ENCODE measurements at regions not wholly inside any gene's neighbourhood (a gene's known extent, or its start where the extent isn't known, plus 50 kb on each side); places are given as distances from the start of the nearest gene placed in this dataset.
A peak's percentile ranks its signal among the peaks of the same experiment; 100 is the strongest.
"Not testable (repeated sequence)": the region's sequence is repeated elsewhere in the genome, so short reads cannot be mapped to it uniquely, and the experiment has no call there.

GRCh38 chr10:83542774-83543411 lies 596.4 kb upstream of the GHITM start:
- TF ChIP-seq EZH2 (IDR thresholded peaks at IDR 0.05; ENCODE audit: insufficient read depth, low read length), result no peak
- TF ChIP-seq, protein P1, sequence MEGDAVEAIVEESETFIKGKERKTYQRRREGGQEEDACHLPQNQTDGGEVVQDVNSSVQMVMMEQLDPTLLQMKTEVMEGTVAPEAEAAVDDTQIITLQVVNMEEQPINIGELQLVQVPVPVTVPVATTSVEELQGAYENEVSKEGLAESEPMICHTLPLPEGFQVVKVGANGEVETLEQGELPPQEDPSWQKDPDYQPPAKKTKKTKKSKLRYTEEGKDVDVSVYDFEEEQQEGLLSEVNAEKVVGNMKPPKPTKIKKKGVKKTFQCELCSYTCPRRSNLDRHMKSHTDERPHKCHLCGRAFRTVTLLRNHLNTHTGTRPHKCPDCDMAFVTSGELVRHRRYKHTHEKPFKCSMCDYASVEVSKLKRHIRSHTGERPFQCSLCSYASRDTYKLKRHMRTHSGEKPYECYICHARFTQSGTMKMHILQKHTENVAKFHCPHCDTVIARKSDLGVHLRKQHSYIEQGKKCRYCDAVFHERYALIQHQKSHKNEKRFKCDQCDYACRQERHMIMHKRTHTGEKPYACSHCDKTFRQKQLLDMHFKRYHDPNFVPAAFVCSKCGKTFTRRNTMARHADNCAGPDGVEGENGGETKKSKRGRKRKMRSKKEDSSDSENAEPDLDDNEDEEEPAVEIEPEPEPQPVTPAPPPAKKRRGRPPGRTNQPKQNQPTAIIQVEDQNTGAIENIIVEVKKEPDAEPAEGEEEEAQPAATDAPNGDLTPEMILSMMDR (IDR thresholded peaks at IDR 0.05; ENCODE audit: insufficient read depth, low read depth, low read length), result no peak
- Mint-ChIP-seq H3K4me1 (ENCODE audit: low read depth, unreplicated experiment) (peaks cover 72% of the 10 kb centered on the region), H3K27me3 (ENCODE audit: low read depth, unreplicated experiment) (no peaks in the 10 kb centered on the region), H3K4me3 (ENCODE audit: unreplicated experiment) (no peak overlapping the region), H3K9me3 (ENCODE audit: unreplicated experiment) (no peaks in the 10 kb centered on the region), H3K36me3 (ENCODE audit: low read depth, unreplicated experiment) (no peaks in the 10 kb centered on the region), H3K27ac (ENCODE audit: unreplicated experiment) (peak overlapping the region; percentile 84)
- no peaks in the 10 kb centered on the region for H4K20me1 ChIP-seq (ENCODE audit: insufficient read depth, low read length)
- H3K36me3 ChIP-seq (ENCODE audit: insufficient read depth, low read length), result no peaks in the 10 kb centered on the region
- peak; percentile 82 for DNase-seq (ENCODE audit: low read depth)
- H3K9me3 ChIP-seq (ENCODE audit: insufficient read depth, low read depth, low read length), result no peaks in the 10 kb centered on the region
- peak overlapping the region; percentile 11 for H3K4me2 ChIP-seq (ENCODE audit: low read length)
- peak overlapping the region; percentile 60 for H3K27ac ChIP-seq (ENCODE audit: low read depth, low read length)
- no peak overlapping the region for H3K4me3 ChIP-seq (ENCODE audit: insufficient read depth, low read depth, low read length)
- H3K27me3 ChIP-seq (ENCODE audit: insufficient read depth, low read length), result no peaks in the 10 kb centered on the region
- H3K4me1 ChIP-seq (ENCODE audit: insufficient read depth, low read length), result peaks cover 51% of the 10 kb centered on the region
- H2AFZ ChIP-seq (ENCODE audit: low read depth, low read length), result no peak overlapping the region
- peak overlapping the region; percentile 30 for H3K9ac ChIP-seq (ENCODE audit: low read length)
- H3K79me2 ChIP-seq (ENCODE audit: insufficient read depth, low read length), result no peaks in the 10 kb centered on the region
- no peak for FAIRE-seq

- Histone ChIP-seq H2AFZ (ENCODE audit: low read depth, low read length) (peak overlapping the region; percentile 28), H3K4me3 (ENCODE audit: insufficient read depth, low read depth, low read length) (no peak overlapping the region)
- no peaks in the 10 kb centered on the region for H3K9me3 Mint-ChIP-seq (ENCODE audit: unreplicated experiment)
Observed at GRCh38 chr10:83543691-83544462, 595.4 kb upstream of the GHITM start.

GRCh38 chr10:83545901-83546391 lies 593.4 kb upstream of the GHITM start:
- Histone ChIP-seq H3K36me3 (ENCODE audit: insufficient read depth, low read length) (no peaks in the 10 kb centered on the region), H3K9me3 (ENCODE audit: insufficient read depth, low read depth, low read length) (no peaks in the 10 kb centered on the region), H3K27ac (ENCODE audit: low read depth, low read length) (peak overlapping the region; percentile 80), H3K4me3 (ENCODE audit: insufficient read depth, low read depth, low read length) (no peak overlapping the region), H3K79me2 (ENCODE audit: insufficient read depth, low read length) (no peaks in the 10 kb centered on the region), H3K27me3 (ENCODE audit: insufficient read depth, low read length) (no peaks in the 10 kb centered on the region), H4K20me1 (ENCODE audit: insufficient read depth, low read length) (no peaks in the 10 kb centered on the region), H2AFZ (ENCODE audit: low read depth, low read length) (peak overlapping the region; percentile 29), H3K9ac (ENCODE audit: low read length) (peak overlapping the region; percentile 64), H3K4me2 (ENCODE audit: low read length) (peak overlapping the region; percentile 46), H3K4me1 (ENCODE audit: insufficient read depth, low read length) (peaks cover 35% of the 10 kb centered on the region)
- H3K27me3 Mint-ChIP-seq (ENCODE audit: low read depth, unreplicated experiment), result no peaks in the 10 kb centered on the region
- H3K36me3 Mint-ChIP-seq (ENCODE audit: low read depth, unreplicated experiment), result no peaks in the 10 kb centered on the region
- H3K4me3 Mint-ChIP-seq (ENCODE audit: unreplicated experiment), result no peak overlapping the region
- no peak for FAIRE-seq
- TF ChIP-seq EZH2 (IDR thresholded peaks at IDR 0.05; ENCODE audit: insufficient read depth, low read length), result no peak
- TF ChIP-seq, protein P1 (IDR thresholded peaks at IDR 0.05; ENCODE audit: insufficient read depth, low read depth, low read length), result no peak
- H3K27ac Mint-ChIP-seq (ENCODE audit: unreplicated experiment), result peak overlapping the region; percentile 79
- H3K9me3 Mint-ChIP-seq (ENCODE audit: unreplicated experiment), result no peaks in the 10 kb centered on the region
- peak; percentile 76 for DNase-seq (ENCODE audit: low read depth)
- peaks cover 48% of the 10 kb centered on the region for H3K4me1 Mint-ChIP-seq (ENCODE audit: low read depth, unreplicated experiment)

More at GRCh38 chr10:83543691-83544462, 595.4 kb upstream of the GHITM start:
- no peaks in the 10 kb centered on the region for H4K20me1 ChIP-seq (ENCODE audit: insufficient read depth, low read length)
- H3K9me3 ChIP-seq (ENCODE audit: insufficient read depth, low read depth, low read length), result no peaks in the 10 kb centered on the region
- peak overlapping the region; percentile 30 for H3K9ac ChIP-seq (ENCODE audit: low read length)
- Mint-ChIP-seq H3K27ac (ENCODE audit: unreplicated experiment) (peak overlapping the region; percentile 84), H3K4me3 (ENCODE audit: unreplicated experiment) (no peak overlapping the region), H3K36me3 (ENCODE audit: low read depth, unreplicated experiment) (no peaks in the 10 kb centered on the region), H3K27me3 (ENCODE audit: low read depth, unreplicated experiment) (no peaks in the 10 kb centered on the region), H3K4me1 (ENCODE audit: low read depth, unreplicated experiment) (peaks cover 68% of the 10 kb centered on the region)
- no peak for TF ChIP-seq EZH2 (IDR thresholded peaks at IDR 0.05; ENCODE audit: insufficient read depth, low read length)
- H3K36me3 ChIP-seq (ENCODE audit: insufficient read depth, low read length), result no peaks in the 10 kb centered on the region
- DNase-seq (ENCODE audit: low read depth) (no peak), FAIRE-seq (no peak)
- H3K4me1 ChIP-seq (ENCODE audit: insufficient read depth, low read length), result peaks cover 51% of the 10 kb centered on the region
- no peaks in the 10 kb centered on the region for H3K27me3 ChIP-seq (ENCODE audit: insufficient read depth, low read length)
- peak overlapping the region; percentile 60 for H3K27ac ChIP-seq (ENCODE audit: low read depth, low read length)
- no peaks in the 10 kb centered on the region for H3K79me2 ChIP-seq (ENCODE audit: insufficient read depth, low read length)
- no peak overlapping the region for H3K4me2 ChIP-seq (ENCODE audit: low read length)

DNA sequence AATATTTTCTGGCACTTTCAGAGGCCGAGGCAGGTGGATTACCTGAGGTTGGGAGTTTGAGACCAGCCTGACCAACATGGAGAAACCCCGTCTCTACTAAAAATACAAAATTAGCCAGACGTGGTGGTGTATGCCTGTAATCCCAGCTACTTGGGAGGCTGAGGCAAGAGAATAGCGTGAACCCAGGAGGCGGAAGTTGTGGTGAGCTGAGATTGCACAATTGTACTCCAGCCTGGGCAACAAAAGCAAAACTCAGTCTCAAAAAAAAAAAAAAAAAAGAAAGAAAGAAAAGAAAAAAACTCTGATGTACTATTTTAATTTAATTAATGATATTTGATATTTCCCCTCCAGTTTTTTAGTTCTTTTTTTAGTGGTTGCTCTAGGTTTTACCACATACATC lies 588.1 kb upstream of the GHITM start:
- not testable (repeated sequence) for H3K9ac ChIP-seq (ENCODE audit: low read length); H3K36me3 Mint-ChIP-seq (ENCODE audit: low read depth, unreplicated experiment); DNase-seq (ENCODE audit: low read depth); H3K27ac Mint-ChIP-seq (ENCODE audit: unreplicated experiment); H3K27me3 ChIP-seq (ENCODE audit: insufficient read depth, low read length); H3K4me3 Mint-ChIP-seq (ENCODE audit: unreplicated experiment); H3K27me3 Mint-ChIP-seq (ENCODE audit: low read depth, unreplicated experiment); H3K4me2 ChIP-seq (ENCODE audit: low read length); H3K4me3 ChIP-seq (ENCODE audit: insufficient read depth, low read depth, low read length); H3K36me3 ChIP-seq (ENCODE audit: insufficient read depth, low read length); FAIRE-seq; H2AFZ ChIP-seq (ENCODE audit: low read depth, low read length); H3K79me2 ChIP-seq (ENCODE audit: insufficient read depth, low read length); H3K27ac ChIP-seq (ENCODE audit: low read depth, low read length); H3K9me3 Mint-ChIP-seq (ENCODE audit: unreplicated experiment); H3K9me3 ChIP-seq (ENCODE audit: insufficient read depth, low read depth, low read length); H3K4me1 Mint-ChIP-seq (ENCODE audit: low read depth, unreplicated experiment); H4K20me1 ChIP-seq (ENCODE audit: insufficient read depth, low read length)
- peaks cover 12% of the 10 kb centered on the region for H3K4me1 ChIP-seq (ENCODE audit: insufficient read depth, low read length)
